ENCODE measurements at regions not wholly inside any gene's neighbourhood (a gene's known extent, or its start where the extent isn't known, plus 50 kb on each side); places are given as distances from the start of the nearest gene placed in this dataset.
"Not testable (repeated sequence)": the region's sequence is repeated elsewhere in the genome, so short reads cannot be mapped to it uniquely, and the experiment has no call there.

- H3K79me2 ChIP-seq (ENCODE audit: insufficient read depth, low read length); H3K9me3 ChIP-seq (replicated peaks in 1 of 2; ENCODE audit: control insufficient read depth in 1 of 2, insufficient read depth in 1 of 2, low read length in 2 of 2); H4K20me1 ChIP-seq (ENCODE audit: insufficient read depth, low read length); H3K4me1 Mint-ChIP-seq; H3K36me3 ChIP-seq (replicated peaks in 1 of 2; ENCODE audit: control insufficient read depth in 1 of 2, insufficient read depth in 2 of 2, low read length in 2 of 2); H3K27ac ChIP-seq (ENCODE audit: low read depth in 1 of 2, low read length in 2 of 2); H3K4me2 ChIP-seq (replicated peaks; ENCODE audit: extremely low read depth, low read length, poor library complexity, severe bottlenecking); H3K36me3 Mint-ChIP-seq; H3K27me3 ChIP-seq (ENCODE audit: control insufficient read depth in 2 of 2, insufficient read depth in 2 of 2, low read length in 2 of 2); H3K4me1 ChIP-seq (ENCODE audit: control insufficient read depth in 1 of 2, insufficient read depth in 2 of 2, low read length in 2 of 2); H3K9me3 Mint-ChIP-seq; H3K9ac ChIP-seq (ENCODE audit: insufficient read depth, low read length, poor library complexity, severe bottlenecking); H3K4me3 ChIP-seq (replicated peaks in 1 of 3; ENCODE audit: low read depth in 2 of 3, low read length in 3 of 3): not testable (repeated sequence)
- H3K4me3 Mint-ChIP-seq = peak overlapping the region; percentile 46 to 69
- TF ChIP-seq CTCF (IDR thresholded peaks at IDR 0.05) = peak; percentile 74
- peaks cover 11 to 21% (median 12%) of the 10 kb centered on the region in 3 donors for H3K27me3 Mint-ChIP-seq (ENCODE audit: low read depth in 3 of 3)
- H2AFZ ChIP-seq (ENCODE audit: insufficient read depth, low read depth, low read length, poor library complexity, severe bottlenecking) = peak overlapping the region; percentile 29
- 7% methylated on average over 20 of the region's 41 CpGs for WGBS (ENCODE audit: insufficient coverage)
- DNase-seq = peak; percentile 1 to 30 (median 14)
- peak overlapping the region in 1 of 7 donors; percentile 50 for H3K27ac Mint-ChIP-seq
- intact Hi-C loops (cut with micrococcal nuclease) = loop anchor here in 1 of 2 donors (10.0 kb wide), 1 partner anchor 647 kb away; no protein-coding TSS in a partner anchor
Observed at GRCh38 chr2:131801745-131802350, 274.2 kb downstream of the CCDC74A start.

GRCh38 chr2:131802351-131802836, 274.7 kb downstream of the CCDC74A start:
- not testable (repeated sequence) for H3K79me2 ChIP-seq (ENCODE audit: insufficient read depth, low read length); H3K27ac ChIP-seq (ENCODE audit: low read depth in 1 of 2, low read length in 2 of 2); H3K9ac ChIP-seq (ENCODE audit: insufficient read depth, low read length, poor library complexity, severe bottlenecking); H3K4me1 Mint-ChIP-seq; DNase-seq; H3K4me1 ChIP-seq (ENCODE audit: control insufficient read depth in 1 of 2, insufficient read depth in 2 of 2, low read length in 2 of 2); H4K20me1 ChIP-seq (ENCODE audit: insufficient read depth, low read length); H3K36me3 ChIP-seq (replicated peaks in 1 of 2; ENCODE audit: control insufficient read depth in 1 of 2, insufficient read depth in 2 of 2, low read length in 2 of 2); H3K9me3 Mint-ChIP-seq; H3K27ac Mint-ChIP-seq; H3K9me3 ChIP-seq (replicated peaks in 1 of 2; ENCODE audit: control insufficient read depth in 1 of 2, insufficient read depth in 1 of 2, low read length in 2 of 2); H2AFZ ChIP-seq (ENCODE audit: insufficient read depth, low read depth, low read length, poor library complexity, severe bottlenecking); H3K36me3 Mint-ChIP-seq; H3K27me3 ChIP-seq (ENCODE audit: control insufficient read depth in 2 of 2, insufficient read depth in 2 of 2, low read length in 2 of 2); H3K4me2 ChIP-seq (replicated peaks; ENCODE audit: extremely low read depth, low read length, poor library complexity, severe bottlenecking); H3K4me3 ChIP-seq (replicated peaks in 1 of 3; ENCODE audit: low read depth in 2 of 3, low read length in 3 of 3)
- peaks cover 11 to 21% (median 12%) of the 10 kb centered on the region in 3 donors for H3K27me3 Mint-ChIP-seq (ENCODE audit: low read depth in 3 of 3)
- 35% methylated on average over 24 of the region's 34 CpGs for WGBS (ENCODE audit: insufficient coverage)
- peak overlapping the region in 1 of 2 donors; percentile 46 for H3K4me3 Mint-ChIP-seq
- intact Hi-C loops (cut with micrococcal nuclease) = loop anchor here in 1 of 2 donors (10.0 kb wide), 1 partner anchor 648 kb away; no protein-coding TSS in a partner anchor
- peak; percentile 27 for TF ChIP-seq CTCF (IDR thresholded peaks at IDR 0.05)

GRCh38 chr2:131803237-131803636, 275.5 kb downstream of the CCDC74A start:
- H3K4me3 ChIP-seq (replicated peaks in 1 of 3; ENCODE audit: low read depth in 2 of 3, low read length in 3 of 3); H4K20me1 ChIP-seq (ENCODE audit: insufficient read depth, low read length); H3K79me2 ChIP-seq (ENCODE audit: insufficient read depth, low read length); H3K27ac Mint-ChIP-seq; H3K27ac ChIP-seq (ENCODE audit: low read depth in 1 of 2, low read length in 2 of 2); H3K4me1 Mint-ChIP-seq; DNase-seq; H3K9me3 Mint-ChIP-seq; H3K9me3 ChIP-seq (replicated peaks in 1 of 2; ENCODE audit: control insufficient read depth in 1 of 2, insufficient read depth in 1 of 2, low read length in 2 of 2); H3K36me3 ChIP-seq (replicated peaks in 1 of 2; ENCODE audit: control insufficient read depth in 1 of 2, insufficient read depth in 2 of 2, low read length in 2 of 2); H3K36me3 Mint-ChIP-seq; H3K27me3 ChIP-seq (ENCODE audit: control insufficient read depth in 2 of 2, insufficient read depth in 2 of 2, low read length in 2 of 2); H2AFZ ChIP-seq (ENCODE audit: insufficient read depth, low read depth, low read length, poor library complexity, severe bottlenecking); H3K9ac ChIP-seq (ENCODE audit: insufficient read depth, low read length, poor library complexity, severe bottlenecking); H3K4me2 ChIP-seq (replicated peaks; ENCODE audit: extremely low read depth, low read length, poor library complexity, severe bottlenecking); H3K4me3 Mint-ChIP-seq; H3K4me1 ChIP-seq (ENCODE audit: control insufficient read depth in 1 of 2, insufficient read depth in 2 of 2, low read length in 2 of 2): not testable (repeated sequence)
- intact Hi-C loops (cut with micrococcal nuclease) = loop anchor here in 1 of 2 donors (10.0 kb wide), 1 partner anchor 648 kb away; no protein-coding TSS in a partner anchor
- H3K27me3 Mint-ChIP-seq (ENCODE audit: low read depth in 3 of 3) = peaks cover 12 to 21% (median 12%) of the 10 kb centered on the region in 3 donors
- WGBS (ENCODE audit: insufficient coverage) = 66% methylated on average over 2 of the region's 5 CpGs
